HCT116 (cell line): ENCODE measurements at regions not wholly inside any gene's neighbourhood (a gene's known extent, or its start where the extent isn't known, plus 50 kb on each side); places are given as distances from the start of the nearest gene placed in this dataset.

Experiments used
- ATAC-seq: fragments of 200-7000 bp; cut with Tn5 transposase; 2 replicates; pipeline ENCODE4 v1.9.1; 2020; ENCODE audit warnings: mild to moderate bottlenecking, moderate library complexity
- BruUV-seq: library from RNA; stranded (reverse); fragments of 400-500 nt; replicated peaks from 2 replicates; lab custom pipeline; 2021; lab: Mats Ljungman, UMichigan
- CTCF ChIA-PET: fragments of 300-600 bp; sonication (Branson Sonifier 250); formaldehyde crosslinking; loops from one replicate; lab custom pipeline; 2021; ENCODE audit warnings: antibody characterized with exemption; lab: Charles Lee
- POLR2A ChIA-PET: fragments of 300-600, 350-600 bp; sonication (Branson Sonifier 250); formaldehyde crosslinking; loops from one replicate; lab custom pipeline; 2021; ENCODE audit warnings: antibody characterized with exemption; lab: Charles Lee
- RAD21 ChIA-PET, 2 experiments: fragments of 300-600 bp; sonication (Branson Sonifier 250); formaldehyde crosslinking; loops; one replicate each; lab custom pipeline; 2023; ENCODE audit warnings: low total read pairs in 2 of 2; ENCODE audit not compliant: uncharacterized antibody in 2 of 2, unreplicated experiment in 2 of 2, low non-redundant PET in 1 of 2; lab: Charles Lee
- DNase-seq: peaks from one replicate; pipeline ENCODE4 v3.0.0-alpha.2; 2010; ENCODE audit warnings: low read depth, low spot score
- H2AFZ ChIP-seq: fragments of 200-600 bp; shearing (Covaris generic), sonication (generic); 2 replicates; pipeline ENCODE4 v1.6.1; 2017; ENCODE audit warnings: low read depth, mixed run types, mixed read lengths, antibody characterized with exemption, low read length; ENCODE audit not compliant: poor library complexity, severe bottlenecking
- H3K27ac ChIP-seq: 2 replicates; pipeline ENCODE4 v1.5.1; 2012; ENCODE audit warnings: low read depth, low read length
- H3K27me3 ChIP-seq: fragments of 200-600 bp; sonication (generic); 2 replicates; pipeline ENCODE4 v1.6.1; 2016; ENCODE audit warnings: mixed run types, low read length, mixed read lengths; ENCODE audit not compliant: insufficient read depth
- H3K36me3 ChIP-seq, 2 experiments: fragments of 200-500 bp in 1 of 2; fragments of 200-600 bp in 1 of 2; sonication (Bioruptor generic) in 1 of 2; sonication (generic) in 1 of 2; 2 replicates each; pipeline versions ENCODE4 v1.5.1 to v1.6.1; 2014 to 2016; ENCODE audit warnings: low read length in 2 of 2, inconsistent platforms in 1 of 2, mixed read lengths in 1 of 2, mixed run types in 1 of 2; ENCODE audit not compliant: insufficient read depth in 2 of 2, control insufficient read depth in 1 of 2
- H3K4me1 ChIP-seq, 2 experiments: fragments of 200-600 bp in 1 of 2; sonication (generic) in 1 of 2; 2 replicates each; pipeline versions ENCODE4 v1.5.1 to v1.6.1; 2012 to 2017; ENCODE audit warnings: low read length in 2 of 2, inconsistent platforms in 1 of 2, mild to moderate bottlenecking in 1 of 2, mixed read lengths in 1 of 2, mixed run types in 1 of 2, moderate library complexity in 1 of 2; ENCODE audit not compliant: insufficient read depth in 2 of 2, control insufficient read depth in 1 of 2
- H3K4me2 ChIP-seq: fragments of 200-600 bp; sonication (generic); 2 replicates; pipeline ENCODE4 v1.6.1; 2017; ENCODE audit warnings: mixed run types, low read length, mixed read lengths
- H3K4me3 ChIP-seq, 2 experiments: fragments of 200-600 bp in 1 of 2; sonication (generic) in 1 of 2; replicated peaks in 1 of 2; 2 replicates each; pipeline ENCODE4 v1.5.1; 2011 to 2016; ENCODE audit warnings: low read length in 2 of 2, control low read depth in 1 of 2, low read depth in 1 of 2, mild to moderate bottlenecking in 1 of 2, mixed read lengths in 1 of 2, mixed run types in 1 of 2
- H3K79me2 ChIP-seq: fragments of 200-600 bp; sonication (generic); 2 replicates; pipeline ENCODE4 v1.6.1; 2017; ENCODE audit warnings: mild to moderate bottlenecking, mixed run types, low read length, moderate library complexity, mixed read lengths; ENCODE audit not compliant: insufficient read depth
- H3K9ac ChIP-seq: fragments of 200-600 bp; sonication (generic); 2 replicates; pipeline ENCODE4 v1.6.1; 2016; ENCODE audit warnings: low read length, mixed read lengths
- H3K9me2 ChIP-seq: fragments of 200-600 bp; sonication (generic), shearing (Covaris generic); 2 replicates; pipeline ENCODE4 v1.6.1; 2017; ENCODE audit warnings: mixed run types, mild to moderate bottlenecking, moderate library complexity; ENCODE audit not compliant: insufficient read depth
- H3K9me3 ChIP-seq, 2 experiments: fragments of 200-500 bp in 1 of 2; fragments of 200-600 bp in 1 of 2; sonication (Bioruptor generic) in 1 of 2; sonication (generic) in 1 of 2; 2 replicates each; pipeline ENCODE4 v1.6.1; 2014 to 2017; ENCODE audit warnings: low read length in 2 of 2, mixed read lengths in 2 of 2, inconsistent platforms in 1 of 2, low read depth in 1 of 2, mild to moderate bottlenecking in 1 of 2, mixed run types in 1 of 2, moderate library complexity in 1 of 2; ENCODE audit not compliant: control insufficient read depth in 1 of 2, insufficient read depth in 1 of 2
- H4K20me1 ChIP-seq: fragments of 200-600 bp; sonication (generic), shearing (Covaris generic); 2 replicates; pipeline ENCODE4 v1.6.1; 2017; ENCODE audit warnings: mixed run types, mild to moderate bottlenecking, moderate library complexity; ENCODE audit not compliant: insufficient read depth
- CEBPB ChIP-seq: IDR thresholded peaks from 2 replicates; pipeline ENCODE4 v1.6.1; 2012; ENCODE audit warnings: low read depth
- ELF1 ChIP-seq: IDR thresholded peaks from 2 replicates; pipeline ENCODE4 v1.6.1; 2012; ENCODE audit warnings: low read depth, borderline replicate concordance
- EZH2 ChIP-seq: fragments of 200-600 bp; sonication (generic); IDR thresholded peaks from 2 replicates; pipeline ENCODE4 v1.6.1; 2017; ENCODE audit warnings: antibody characterized with exemption, mixed run types
- EZH2phosphoT487 ChIP-seq: fragments of 200-600 bp; IDR thresholded peaks from 2 replicates; pipeline ENCODE4 v1.6.1; 2018; ENCODE audit warnings: antibody characterized with exemption, borderline replicate concordance
- FOSL1 ChIP-seq: IDR thresholded peaks from 2 replicates; pipeline ENCODE4 v1.6.1; 2012; ENCODE audit warnings: low read depth
- POLR2A ChIP-seq: IDR thresholded peaks from 2 replicates; pipeline ENCODE4 v1.7.0; 2011; ENCODE audit warnings: borderline replicate concordance; ENCODE audit not compliant: insufficient read depth, insufficient read length; ENCODE audit errors: extremely low read depth
- POLR2AphosphoS5 ChIP-seq: IDR thresholded peaks from 2 replicates; pipeline ENCODE4 v1.6.1; 2011; ENCODE audit warnings: mild to moderate bottlenecking, low read depth, low read length, moderate library complexity
- RAD21 ChIP-seq: IDR thresholded peaks from 2 replicates; pipeline ENCODE4 v1.6.1; 2012; ENCODE audit warnings: low read depth, mild to moderate bottlenecking
- SP1 ChIP-seq: IDR thresholded peaks from 2 replicates; pipeline ENCODE4 v1.6.1; 2012; ENCODE audit warnings: low read depth
- SRF ChIP-seq: IDR thresholded peaks from 2 replicates; pipeline ENCODE4 v1.6.1; 2012; ENCODE audit warnings: low read depth
- TCF7L2 ChIP-seq: IDR thresholded peaks from 2 replicates; pipeline ENCODE4 v1.7.0; 2011; ENCODE audit warnings: borderline replicate concordance, inconsistent platforms; ENCODE audit not compliant: insufficient read depth, insufficient read length; ENCODE audit errors: extremely low read depth
- YY1 ChIP-seq: IDR thresholded peaks from 2 replicates; pipeline ENCODE4 v1.6.1; 2011; ENCODE audit warnings: low read length, low read depth, moderate library complexity, mild to moderate bottlenecking; ENCODE audit not compliant: insufficient replicate concordance; ENCODE audit errors: extremely low read depth
- ZFX ChIP-seq: fragments of 450-650 bp; IDR thresholded peaks from 2 replicates; pipeline ENCODE4 v1.6.1; 2017
- ZNF274 ChIP-seq: fragments of 200-500 bp; sonication (Bioruptor generic); IDR thresholded peaks from 2 replicates; pipeline ENCODE4 v1.6.1; 2014; ENCODE audit warnings: mild to moderate bottlenecking, low read depth, low read length, inconsistent platforms
- intact Hi-C: fragments of 100-400 bp; cut with micrococcal nuclease; formaldehyde crosslinking; loops from 2 replicates; pipeline ENCODE4 v1.10.0; 2022
- TF ChIP-seq, protein P1 (sequence below): IDR thresholded peaks from 2 replicates; pipeline ENCODE4 v1.6.1; 2012; ENCODE audit warnings: low read depth
- TF ChIP-seq, protein P2 (sequence below): IDR thresholded peaks from 2 replicates; pipeline ENCODE4 v1.6.1; 2011; ENCODE audit warnings: mild to moderate bottlenecking, low read length, moderate library complexity; ENCODE audit not compliant: insufficient replicate concordance; ENCODE audit errors: extremely low read depth
- TF ChIP-seq, protein P3 (sequence below): IDR thresholded peaks from 2 replicates; pipeline ENCODE4 v1.6.1; 2012
- TF ChIP-seq, protein P4 (sequence below): IDR thresholded peaks from 2 replicates; pipeline ENCODE4 v1.6.1; 2012
- TF ChIP-seq, protein P5 (sequence below), 3 experiments: fragments of 200-600 bp in 1 of 3; sonication (generic) in 1 of 3; IDR thresholded peaks in 2 of 3; conservative IDR thresholded peaks in 1 of 3; 2 replicates each; pipeline ENCODE4 v1.5.1; 2012 to 2017; ENCODE audit warnings: low read depth in 2 of 3, low read length in 2 of 3, antibody characterized with exemption in 1 of 3, borderline replicate concordance in 1 of 3, control low read depth in 1 of 3, mild to moderate bottlenecking in 1 of 3, mixed read lengths in 1 of 3, mixed run types in 1 of 3, moderate library complexity in 1 of 3; ENCODE audit not compliant: insufficient read depth in 1 of 3

DNA sequence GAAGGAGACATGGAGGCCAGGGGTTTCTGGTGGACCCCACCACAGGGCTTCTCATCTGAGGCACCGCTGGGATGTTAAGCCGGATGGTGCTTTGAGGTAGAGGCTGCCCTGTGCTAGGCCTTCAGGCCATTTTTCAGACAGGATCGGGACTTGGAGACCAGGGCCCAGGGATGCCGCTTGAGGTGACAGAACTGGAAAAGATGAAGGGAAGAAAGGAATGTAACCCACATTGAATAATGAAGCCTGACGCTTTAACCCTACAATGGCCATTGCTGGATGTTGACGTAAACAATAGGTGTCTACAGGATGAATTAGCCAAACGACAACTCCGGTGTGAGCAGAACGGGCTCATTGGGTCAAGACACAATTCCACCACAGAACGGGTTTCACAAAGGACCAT lies 62.5 kb downstream of the CEBPB start:
- no peak overlapping the region for H3K9ac ChIP-seq
- H3K4me3 ChIP-seq = no peak overlapping the region
- BruUV-seq = no TSS peak
- ATAC-seq (no peak), DNase-seq (no peak)
- H3K9me2 ChIP-seq = no peaks in the 10 kb centered on the region
- no peak overlapping the region for H2AFZ ChIP-seq
- POLR2A ChIA-PET = no interaction called here
- CTCF ChIA-PET = no interaction called here
- no peak overlapping the region for H3K4me2 ChIP-seq
- intact Hi-C loops = no loop called here
- H3K79me2 ChIP-seq = no peaks in the 10 kb centered on the region
- H3K9me3 ChIP-seq = no peaks in the 10 kb centered on the region
- RAD21 ChIA-PET = no interaction called here
- TF ChIP-seq, protein P1, sequence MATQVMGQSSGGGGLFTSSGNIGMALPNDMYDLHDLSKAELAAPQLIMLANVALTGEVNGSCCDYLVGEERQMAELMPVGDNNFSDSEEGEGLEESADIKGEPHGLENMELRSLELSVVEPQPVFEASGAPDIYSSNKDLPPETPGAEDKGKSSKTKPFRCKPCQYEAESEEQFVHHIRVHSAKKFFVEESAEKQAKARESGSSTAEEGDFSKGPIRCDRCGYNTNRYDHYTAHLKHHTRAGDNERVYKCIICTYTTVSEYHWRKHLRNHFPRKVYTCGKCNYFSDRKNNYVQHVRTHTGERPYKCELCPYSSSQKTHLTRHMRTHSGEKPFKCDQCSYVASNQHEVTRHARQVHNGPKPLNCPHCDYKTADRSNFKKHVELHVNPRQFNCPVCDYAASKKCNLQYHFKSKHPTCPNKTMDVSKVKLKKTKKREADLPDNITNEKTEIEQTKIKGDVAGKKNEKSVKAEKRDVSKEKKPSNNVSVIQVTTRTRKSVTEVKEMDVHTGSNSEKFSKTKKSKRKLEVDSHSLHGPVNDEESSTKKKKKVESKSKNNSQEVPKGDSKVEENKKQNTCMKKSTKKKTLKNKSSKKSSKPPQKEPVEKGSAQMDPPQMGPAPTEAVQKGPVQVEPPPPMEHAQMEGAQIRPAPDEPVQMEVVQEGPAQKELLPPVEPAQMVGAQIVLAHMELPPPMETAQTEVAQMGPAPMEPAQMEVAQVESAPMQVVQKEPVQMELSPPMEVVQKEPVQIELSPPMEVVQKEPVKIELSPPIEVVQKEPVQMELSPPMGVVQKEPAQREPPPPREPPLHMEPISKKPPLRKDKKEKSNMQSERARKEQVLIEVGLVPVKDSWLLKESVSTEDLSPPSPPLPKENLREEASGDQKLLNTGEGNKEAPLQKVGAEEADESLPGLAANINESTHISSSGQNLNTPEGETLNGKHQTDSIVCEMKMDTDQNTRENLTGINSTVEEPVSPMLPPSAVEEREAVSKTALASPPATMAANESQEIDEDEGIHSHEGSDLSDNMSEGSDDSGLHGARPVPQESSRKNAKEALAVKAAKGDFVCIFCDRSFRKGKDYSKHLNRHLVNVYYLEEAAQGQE = no peak
- no peak for TF ChIP-seq TCF7L2
- TF ChIP-seq ZFX = no peak
- no peak for TF ChIP-seq CEBPB
- no peak for TF ChIP-seq ZNF274
- TF ChIP-seq, protein P2, sequence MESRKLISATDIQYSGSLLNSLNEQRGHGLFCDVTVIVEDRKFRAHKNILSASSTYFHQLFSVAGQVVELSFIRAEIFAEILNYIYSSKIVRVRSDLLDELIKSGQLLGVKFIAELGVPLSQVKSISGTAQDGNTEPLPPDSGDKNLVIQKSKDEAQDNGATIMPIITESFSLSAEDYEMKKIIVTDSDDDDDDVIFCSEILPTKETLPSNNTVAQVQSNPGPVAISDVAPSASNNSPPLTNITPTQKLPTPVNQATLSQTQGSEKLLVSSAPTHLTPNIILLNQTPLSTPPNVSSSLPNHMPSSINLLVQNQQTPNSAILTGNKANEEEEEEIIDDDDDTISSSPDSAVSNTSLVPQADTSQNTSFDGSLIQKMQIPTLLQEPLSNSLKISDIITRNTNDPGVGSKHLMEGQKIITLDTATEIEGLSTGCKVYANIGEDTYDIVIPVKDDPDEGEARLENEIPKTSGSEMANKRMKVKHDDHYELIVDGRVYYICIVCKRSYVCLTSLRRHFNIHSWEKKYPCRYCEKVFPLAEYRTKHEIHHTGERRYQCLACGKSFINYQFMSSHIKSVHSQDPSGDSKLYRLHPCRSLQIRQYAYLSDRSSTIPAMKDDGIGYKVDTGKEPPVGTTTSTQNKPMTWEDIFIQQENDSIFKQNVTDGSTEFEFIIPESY = no peak
- no peak for TF ChIP-seq POLR2A
- TF ChIP-seq, protein P3, sequence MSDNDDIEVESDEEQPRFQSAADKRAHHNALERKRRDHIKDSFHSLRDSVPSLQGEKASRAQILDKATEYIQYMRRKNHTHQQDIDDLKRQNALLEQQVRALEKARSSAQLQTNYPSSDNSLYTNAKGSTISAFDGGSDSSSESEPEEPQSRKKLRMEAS = no peak
- TF ChIP-seq, protein P4, sequence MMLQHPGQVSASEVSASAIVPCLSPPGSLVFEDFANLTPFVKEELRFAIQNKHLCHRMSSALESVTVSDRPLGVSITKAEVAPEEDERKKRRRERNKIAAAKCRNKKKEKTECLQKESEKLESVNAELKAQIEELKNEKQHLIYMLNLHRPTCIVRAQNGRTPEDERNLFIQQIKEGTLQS = no peak
- TF ChIP-seq FOSL1 = no peak
- no peak for TF ChIP-seq SP1
- TF ChIP-seq, protein P5, sequence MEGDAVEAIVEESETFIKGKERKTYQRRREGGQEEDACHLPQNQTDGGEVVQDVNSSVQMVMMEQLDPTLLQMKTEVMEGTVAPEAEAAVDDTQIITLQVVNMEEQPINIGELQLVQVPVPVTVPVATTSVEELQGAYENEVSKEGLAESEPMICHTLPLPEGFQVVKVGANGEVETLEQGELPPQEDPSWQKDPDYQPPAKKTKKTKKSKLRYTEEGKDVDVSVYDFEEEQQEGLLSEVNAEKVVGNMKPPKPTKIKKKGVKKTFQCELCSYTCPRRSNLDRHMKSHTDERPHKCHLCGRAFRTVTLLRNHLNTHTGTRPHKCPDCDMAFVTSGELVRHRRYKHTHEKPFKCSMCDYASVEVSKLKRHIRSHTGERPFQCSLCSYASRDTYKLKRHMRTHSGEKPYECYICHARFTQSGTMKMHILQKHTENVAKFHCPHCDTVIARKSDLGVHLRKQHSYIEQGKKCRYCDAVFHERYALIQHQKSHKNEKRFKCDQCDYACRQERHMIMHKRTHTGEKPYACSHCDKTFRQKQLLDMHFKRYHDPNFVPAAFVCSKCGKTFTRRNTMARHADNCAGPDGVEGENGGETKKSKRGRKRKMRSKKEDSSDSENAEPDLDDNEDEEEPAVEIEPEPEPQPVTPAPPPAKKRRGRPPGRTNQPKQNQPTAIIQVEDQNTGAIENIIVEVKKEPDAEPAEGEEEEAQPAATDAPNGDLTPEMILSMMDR (IDR thresholded peaks at IDR 0.05 in 2 of 3, conservative IDR thresholded peaks at IDR 0.05 in 1 of 3; ENCODE audit: borderline replicate concordance in 1 of 3, insufficient read depth in 1 of 3, low read depth in 2 of 3, low read length in 2 of 3) = no peak
- TF ChIP-seq POLR2AphosphoS5 = no peak
- TF ChIP-seq SRF = no peak
- no peak for TF ChIP-seq EZH2
- TF ChIP-seq EZH2phosphoT487 = no peak
- TF ChIP-seq YY1 = no peak
- no peak for TF ChIP-seq RAD21
- TF ChIP-seq ELF1 = no peak
- H4K20me1 ChIP-seq = no peaks in the 10 kb centered on the region
- H3K4me1 ChIP-seq = peaks cover 0 to 21% of the 10 kb centered on the region in 2 experiments; a peak in 2 of 4 replicates
- no peaks in the 10 kb centered on the region for H3K36me3 ChIP-seq
- no peak overlapping the region for H3K27ac ChIP-seq
- no peaks in the 10 kb centered on the region for H3K27me3 ChIP-seq
